DND-41 (cell line): ENCODE measurements at regions not wholly inside any gene's neighbourhood (a gene's known extent, or its start where the extent isn't known, plus 50 kb on each side); places are given as distances from the start of the nearest gene placed in this dataset.

ENCODE experiments used
- ATAC-seq: fragments of 200-7000 bp; cut with Tn5 transposase; 3 replicates; pipeline ENCODE4 v1.9.1; 2021; ENCODE audit warnings: low read depth; ENCODE audit not compliant: insufficient read depth
- DNase-seq: peaks from one replicate; pipeline ENCODE4 v3.0.0-alpha.2; 2020
- H2AFZ ChIP-seq: 2 replicates; pipeline ENCODE4 v1.6.0; 2012; ENCODE audit warnings: low read depth, low read length
- H3K27ac ChIP-seq: 2 replicates; pipeline ENCODE4 v1.5.1; 2012; ENCODE audit warnings: low read length, inconsistent platforms
- H3K27me3 ChIP-seq: fragments of 200-600 bp; sonication (generic); 2 replicates; pipeline ENCODE4 v1.6.0; 2012; ENCODE audit warnings: low read length, mild to moderate bottlenecking, inconsistent platforms; ENCODE audit not compliant: insufficient read depth, poor library complexity
- H3K36me3 ChIP-seq: 2 replicates; pipeline ENCODE4 v1.5.1; 2012; ENCODE audit warnings: low read length, inconsistent platforms; ENCODE audit not compliant: insufficient read depth
- H3K4me1 ChIP-seq: 2 replicates; pipeline ENCODE4 v1.5.1; 2012; ENCODE audit warnings: mild to moderate bottlenecking, low read length; ENCODE audit not compliant: insufficient read depth
- H3K4me2 ChIP-seq: 2 replicates; pipeline ENCODE4 v1.6.0; 2012; ENCODE audit warnings: mild to moderate bottlenecking, moderate library complexity, low read length, inconsistent platforms; ENCODE audit not compliant: insufficient read depth
- H3K4me3 ChIP-seq, 2 experiments: fragments of 200-600 bp in 1 of 2; shearing (Covaris generic) in 1 of 2; 2 replicates each; pipeline ENCODE4 v1.5.1; 2012 to 2016; ENCODE audit warnings: inconsistent platforms in 2 of 2, low read length in 2 of 2, mild to moderate bottlenecking in 2 of 2, low read depth in 1 of 2, moderate library complexity in 1 of 2
- H3K79me2 ChIP-seq: 2 replicates; pipeline ENCODE4 v1.6.0; 2012; ENCODE audit warnings: low read length, inconsistent platforms; ENCODE audit not compliant: insufficient read depth
- H3K9ac ChIP-seq: 2 replicates; pipeline ENCODE4 v1.6.0; 2012; ENCODE audit warnings: low read depth, mild to moderate bottlenecking, inconsistent platforms, low read length, moderate library complexity
- H3K9me3 ChIP-seq: 2 replicates; pipeline ENCODE4 v1.5.1; 2012; ENCODE audit warnings: low read length, moderate library complexity, mild to moderate bottlenecking, inconsistent platforms; ENCODE audit not compliant: insufficient read depth, severe bottlenecking
- H4K20me1 ChIP-seq: 2 replicates; pipeline ENCODE4 v1.6.0; 2012; ENCODE audit warnings: low read length; ENCODE audit not compliant: insufficient read depth
- CTCF ChIP-seq: IDR thresholded peaks from 2 replicates; pipeline ENCODE4 v1.5.1; 2012; ENCODE audit warnings: borderline replicate concordance, low read length, moderate library complexity, mild to moderate bottlenecking; ENCODE audit not compliant: poor library complexity, severe bottlenecking; ENCODE audit errors: extremely low read depth
- EZH2 ChIP-seq: IDR thresholded peaks from 3 replicates; pipeline ENCODE4 v1.6.1; 2012; ENCODE audit warnings: borderline replicate concordance, low read depth, mild to moderate bottlenecking, moderate library complexity, low read length, inconsistent platforms; ENCODE audit not compliant: severe bottlenecking

GRCh38 chr2:188773075-188773474 is 201.1 kb upstream of the COL3A1 start:
- ATAC-seq: no peak
- no peak for TF ChIP-seq CTCF
- no peak for TF ChIP-seq EZH2
- Histone ChIP-seq H3K4me2 (no peak overlapping the region), H3K9me3 (no peaks in the 10 kb centered on the region), H3K4me1 (peaks cover 3% of the 10 kb centered on the region; the same call in 1 of the 2 replicates), H3K27me3 (no peaks in the 10 kb centered on the region), H2AFZ (no peak overlapping the region), H3K79me2 (no peaks in the 10 kb centered on the region), H3K36me3 (no peaks in the 10 kb centered on the region), H3K27ac (no peak overlapping the region), H4K20me1 (no peaks in the 10 kb centered on the region), H3K4me3 (no peak overlapping the region), H3K9ac (no peak overlapping the region)
- DNase-seq: no peak

- H3K4me1 ChIP-seq: no peaks in the 10 kb centered on the region
- no peaks in the 10 kb centered on the region for H3K79me2 ChIP-seq
- no peaks in the 10 kb centered on the region for H3K9me3 ChIP-seq
- TF ChIP-seq EZH2 (no peak), CTCF (no peak)
- H4K20me1 ChIP-seq: no peaks in the 10 kb centered on the region
- DNase-seq (no peak), ATAC-seq (no peak)
- no peak overlapping the region for H3K4me2 ChIP-seq
- no peak overlapping the region for H2AFZ ChIP-seq
- H3K4me3 ChIP-seq: no peak overlapping the region
- H3K36me3 ChIP-seq: no peaks in the 10 kb centered on the region
- no peak overlapping the region for H3K27ac ChIP-seq
- H3K27me3 ChIP-seq: no peaks in the 10 kb centered on the region
- H3K9ac ChIP-seq: no peak overlapping the region
Measured at GRCh38 chr2:188776634-188777033, 197.5 kb upstream of the COL3A1 start.

GRCh38 chr2:188784269-188784762 is 189.9 kb upstream of the COL3A1 start:
- no peak overlapping the region for H3K27ac ChIP-seq
- no peak overlapping the region for H3K9ac ChIP-seq
- DNase-seq: no peak
- H3K27me3 ChIP-seq: no peaks in the 10 kb centered on the region
- ATAC-seq: no peak
- H2AFZ ChIP-seq: no peak overlapping the region
- no peak overlapping the region for H3K4me3 ChIP-seq
- H3K4me1 ChIP-seq: no peaks in the 10 kb centered on the region
- H3K79me2 ChIP-seq: no peaks in the 10 kb centered on the region
- H4K20me1 ChIP-seq: no peaks in the 10 kb centered on the region
- H3K36me3 ChIP-seq: no peaks in the 10 kb centered on the region
- no peaks in the 10 kb centered on the region for H3K9me3 ChIP-seq
- no peak for TF ChIP-seq EZH2
- TF ChIP-seq CTCF: no peak
- no peak overlapping the region for H3K4me2 ChIP-seq

GRCh38 chr2:188785061-188785460 is 189.1 kb upstream of the COL3A1 start:
- no peak for DNase-seq
- no peak for TF ChIP-seq CTCF
- TF ChIP-seq EZH2: no peak
- Histone ChIP-seq H3K9ac (no peak overlapping the region), H3K36me3 (no peaks in the 10 kb centered on the region), H3K4me3 (no peak overlapping the region), H3K79me2 (no peaks in the 10 kb centered on the region), H3K27ac (no peak overlapping the region), H3K9me3 (no peaks in the 10 kb centered on the region), H3K27me3 (no peaks in the 10 kb centered on the region), H2AFZ (no peak overlapping the region), H3K4me1 (no peaks in the 10 kb centered on the region), H4K20me1 (no peaks in the 10 kb centered on the region), H3K4me2 (no peak overlapping the region)
- ATAC-seq: no peak
